K562 (cell line): ENCODE measurements at regions not wholly inside any gene's neighbourhood (a gene's known extent, or its start where the extent isn't known, plus 50 kb on each side); places are given as distances from the start of the nearest gene placed in this dataset.

Experiments
- CBX8 ChIP-seq: fragments of 200-600 bp; sonication (generic); IDR thresholded peaks from 2 replicates; pipeline ENCODE4 v1.6.1; 2012; ENCODE audit warnings: borderline replicate concordance, mixed run types, low read depth, mild to moderate bottlenecking, moderate library complexity, mixed read lengths, low read length, control low read depth, inconsistent platforms; ENCODE audit not compliant: poor library complexity, severe bottlenecking; ENCODE audit errors: extremely low read depth
- DEAF1 ChIP-seq: fragments of 450-650 bp; formaldehyde crosslinking; IDR thresholded peaks from 2 replicates; pipeline ENCODE4 v1.4.0; 2020; ENCODE audit warnings: mild to moderate bottlenecking, moderate library complexity
- FOXK2 ChIP-seq, 2 experiments: fragments of 450-650 bp; IDR thresholded peaks in 1 of 2; conservative IDR thresholded peaks in 1 of 2; 2 replicates each; pipeline ENCODE4 v1.6.1; 2016; ENCODE audit warnings: low read depth in 2 of 2, mild to moderate bottlenecking in 1 of 2
- GTF2F1 ChIP-seq: IDR thresholded peaks from 2 replicates; pipeline ENCODE4 v1.6.1; 2011; ENCODE audit warnings: low read depth, low read length, improper control_type of control experiment
- HIVEP1 ChIP-seq: fragments of 250-450 bp; sonication (Bioruptor Pico); IDR thresholded peaks from 2 replicates; pipeline ENCODE4 v1.4.0; 2020; ENCODE audit warnings: mild to moderate bottlenecking
- MAFK ChIP-seq: IDR thresholded peaks from 2 replicates; pipeline ENCODE4 v1.6.1; 2011; ENCODE audit warnings: low read length, improper control_type of control experiment
- MAZ ChIP-seq, 2 experiments: fragments of 450-650 bp in 1 of 2; sonication (generic) in 1 of 2; formaldehyde crosslinking; IDR thresholded peaks in 1 of 2; conservative IDR thresholded peaks in 1 of 2; 2 replicates each; pipeline versions ENCODE4 v1.4.0 to v1.5.0; 2020; ENCODE audit warnings: mild to moderate bottlenecking in 1 of 2, missing genetic modification reagents in 1 of 2
- MCM2 ChIP-seq: fragments of 450-650 bp; IDR thresholded peaks from 2 replicates; pipeline ENCODE4 v1.6.1; 2017; ENCODE audit warnings: low read depth, mild to moderate bottlenecking
- PCBP1 ChIP-seq: fragments of 200-400 bp; formaldehyde crosslinking; IDR thresholded peaks from 2 replicates; pipeline ENCODE4 v1.6.1; 2018; ENCODE audit warnings: mild to moderate bottlenecking, low read depth, low read length; ENCODE audit not compliant: poor library complexity, severe bottlenecking
- PHB ChIP-seq: fragments of 250-450 bp; sonication (Bioruptor Pico); IDR thresholded peaks from 2 replicates; pipeline ENCODE4 v1.5.0; 2021
- PPARD ChIP-seq: fragments of 250-450 bp; sonication (Bioruptor Pico); IDR thresholded peaks from 2 replicates; pipeline ENCODE4 v1.8.0; 2022; ENCODE audit warnings: inconsistent platforms, mild to moderate bottlenecking, moderate library complexity
- PRPF4 ChIP-seq: fragments of 200-400 bp; formaldehyde crosslinking; IDR thresholded peaks from one replicate; pipeline ENCODE4 v1.6.1; 2017; ENCODE audit warnings: low read length, low read depth, mild to moderate bottlenecking; ENCODE audit not compliant: insufficient read depth, poor library complexity, severe bottlenecking
- RAD51 ChIP-seq: fragments of 450-650 bp; IDR thresholded peaks from 2 replicates; pipeline ENCODE4 v1.7.1; 2016; ENCODE audit warnings: low read depth, mild to moderate bottlenecking, borderline replicate concordance
- SNIP1 ChIP-seq: fragments of 450-650 bp; IDR thresholded peaks from 2 replicates; pipeline ENCODE4 v1.7.1; 2017; ENCODE audit warnings: low read depth, mild to moderate bottlenecking
- XRCC5 ChIP-seq: fragments of 200-400 bp; formaldehyde crosslinking; IDR thresholded peaks from 2 replicates; pipeline ENCODE4 v1.6.1; 2017; ENCODE audit warnings: low read depth, mild to moderate bottlenecking, low read length
- ZBTB8A ChIP-seq: fragments of 450-650 bp; IDR thresholded peaks from 2 replicates; pipeline ENCODE4 v1.6.1; 2018; ENCODE audit warnings: mild to moderate bottlenecking, moderate library complexity; ENCODE audit not compliant: partially characterized antibody
- ZNF124 ChIP-seq: sonication (generic); formaldehyde crosslinking; IDR thresholded peaks from 2 replicates; pipeline ENCODE4 v1.8.1; 2022; ENCODE audit warnings: missing genetic modification reagents
- ZNF165 ChIP-seq: fragments of 250-450 bp; sonication (Bioruptor Pico); IDR thresholded peaks from 2 replicates; pipeline ENCODE4 v1.4.0; 2020; ENCODE audit warnings: borderline replicate concordance
- ZNF23 ChIP-seq: fragments of 250-450 bp; sonication (Bioruptor Pico); IDR thresholded peaks from 2 replicates; pipeline ENCODE4 v1.4.0; 2020; ENCODE audit warnings: mild to moderate bottlenecking
- ZNF408 ChIP-seq: fragments of 250-450 bp; sonication (Bioruptor Pico); IDR thresholded peaks from 2 replicates; pipeline ENCODE4 v1.4.0; 2020; ENCODE audit warnings: low read depth, mild to moderate bottlenecking, moderate library complexity
- ZNF668 ChIP-seq: fragments of 250-450 bp; sonication (Bioruptor Pico); IDR thresholded peaks from 2 replicates; pipeline ENCODE4 v1.8.0; 2022; ENCODE audit warnings: mild to moderate bottlenecking, inconsistent platforms
- ZNF695 ChIP-seq: fragments of 450-650 bp; formaldehyde crosslinking; IDR thresholded peaks from 2 replicates; pipeline ENCODE4 v1.4.0; 2020; ENCODE audit warnings: mild to moderate bottlenecking, moderate library complexity
- ZNF699 ChIP-seq: fragments of 250-450 bp; sonication (Bioruptor Pico); IDR thresholded peaks from 2 replicates; pipeline ENCODE4 v1.8.0; 2021; ENCODE audit warnings: mild to moderate bottlenecking, moderate library complexity; ENCODE audit not compliant: insufficient replicate concordance
- TF ChIP-seq, protein P1 (sequence below), 2 experiments: fragments of 450-650 bp; IDR thresholded peaks; 2 replicates each; pipeline ENCODE4 v1.6.1; 2018; ENCODE audit warnings: mild to moderate bottlenecking in 2 of 2, low read depth in 1 of 2; ENCODE audit not compliant: partially characterized antibody in 2 of 2

- TF ChIP-seq CBX8 (no peak), MCM2 (no peak), MAZ (CRISPR knock-in tag; conservative IDR thresholded peaks at IDR 0.05 in 1 of 2, IDR thresholded peaks at IDR 0.05 in 1 of 2) (0 out of 4 replicates have a peak, but pooled peaks of 1 of the 2 experiments have one; percentile 28), DEAF1 (CRISPR knock-in tag) (no peak), ZNF699 (CRISPR knock-in tag) (no peak), ZNF124 (0 out of 2 replicates have a peak, but pooled peaks have one; percentile 31), RAD51 (no peak), PHB (CRISPR knock-in tag) (no peak), MAFK (peak; percentile 19; the same call in 1 of the 2 replicates), PRPF4 (no peak), ZNF668 (CRISPR knock-in tag) (no peak), XRCC5 (no peak), PCBP1 (no peak), ZBTB8A (no peak), PPARD (CRISPR knock-in tag) (peak; percentile 9; the same call in 1 of the 2 replicates), ZNF23 (no peak), ZNF408 (no peak), ZNF695 (no peak), ZNF165 (CRISPR knock-in tag) (no peak), HIVEP1 (CRISPR knock-in tag) (peak; percentile 19; the same call in 1 of the 2 replicates), FOXK2 (conservative IDR thresholded peaks at IDR 0.05 in 1 of 2, IDR thresholded peaks at IDR 0.05 in 1 of 2; ENCODE audit: low read depth in 2 of 2) (no peak), GTF2F1 (no peak), SNIP1 (no peak)
- TF ChIP-seq, protein P1, sequence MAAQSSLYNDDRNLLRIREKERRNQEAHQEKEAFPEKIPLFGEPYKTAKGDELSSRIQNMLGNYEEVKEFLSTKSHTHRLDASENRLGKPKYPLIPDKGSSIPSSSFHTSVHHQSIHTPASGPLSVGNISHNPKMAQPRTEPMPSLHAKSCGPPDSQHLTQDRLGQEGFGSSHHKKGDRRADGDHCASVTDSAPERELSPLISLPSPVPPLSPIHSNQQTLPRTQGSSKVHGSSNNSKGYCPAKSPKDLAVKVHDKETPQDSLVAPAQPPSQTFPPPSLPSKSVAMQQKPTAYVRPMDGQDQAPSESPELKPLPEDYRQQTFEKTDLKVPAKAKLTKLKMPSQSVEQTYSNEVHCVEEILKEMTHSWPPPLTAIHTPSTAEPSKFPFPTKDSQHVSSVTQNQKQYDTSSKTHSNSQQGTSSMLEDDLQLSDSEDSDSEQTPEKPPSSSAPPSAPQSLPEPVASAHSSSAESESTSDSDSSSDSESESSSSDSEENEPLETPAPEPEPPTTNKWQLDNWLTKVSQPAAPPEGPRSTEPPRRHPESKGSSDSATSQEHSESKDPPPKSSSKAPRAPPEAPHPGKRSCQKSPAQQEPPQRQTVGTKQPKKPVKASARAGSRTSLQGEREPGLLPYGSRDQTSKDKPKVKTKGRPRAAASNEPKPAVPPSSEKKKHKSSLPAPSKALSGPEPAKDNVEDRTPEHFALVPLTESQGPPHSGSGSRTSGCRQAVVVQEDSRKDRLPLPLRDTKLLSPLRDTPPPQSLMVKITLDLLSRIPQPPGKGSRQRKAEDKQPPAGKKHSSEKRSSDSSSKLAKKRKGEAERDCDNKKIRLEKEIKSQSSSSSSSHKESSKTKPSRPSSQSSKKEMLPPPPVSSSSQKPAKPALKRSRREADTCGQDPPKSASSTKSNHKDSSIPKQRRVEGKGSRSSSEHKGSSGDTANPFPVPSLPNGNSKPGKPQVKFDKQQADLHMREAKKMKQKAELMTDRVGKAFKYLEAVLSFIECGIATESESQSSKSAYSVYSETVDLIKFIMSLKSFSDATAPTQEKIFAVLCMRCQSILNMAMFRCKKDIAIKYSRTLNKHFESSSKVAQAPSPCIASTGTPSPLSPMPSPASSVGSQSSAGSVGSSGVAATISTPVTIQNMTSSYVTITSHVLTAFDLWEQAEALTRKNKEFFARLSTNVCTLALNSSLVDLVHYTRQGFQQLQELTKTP (IDR thresholded peaks at IDR 0.05; ENCODE audit: low read depth in 1 of 2, partially characterized antibody in 2 of 2) = no peak
These were observed 78.5 kb upstream of the VPREB1 start (continued) for GRCh38 chr22:22165936-22166710.
